Astrocyte of the spinal cord (primary cell): ENCODE measurements at regions not wholly inside any gene's neighbourhood (a gene's known extent, or its start where the extent isn't known, plus 50 kb on each side); places are given as distances from the start of the nearest gene placed in this dataset.

ENCODE experiments used
- DNase-seq: peaks from one replicate; pipeline ENCODE4 v3.0.0; 2011; ENCODE audit warnings: low read depth, low spot score
- H3K4me3 ChIP-seq: 2 replicates; pipeline ENCODE4 v1.5.1; 2011; ENCODE audit warnings: low read depth, mild to moderate bottlenecking, low read length, moderate library complexity
- CTCF ChIP-seq: IDR thresholded peaks from 2 replicates; pipeline ENCODE4 v1.5.1; 2012; ENCODE audit warnings: low read depth, mild to moderate bottlenecking, low read length, inconsistent platforms
- in situ Hi-C: cut with HindIII; loops from 2 replicates; pipeline ENCODE4 v1.10.0; 2017; ENCODE audit warnings: low sequenced_read_pairs

GRCh38 chr6:140311146-140311545, 936.7 kb upstream of the CITED2 start:
- no peak overlapping the region for H3K4me3 ChIP-seq
- DNase-seq = no peak
- TF ChIP-seq CTCF = no peak

GRCh38 chr6:140303218-140303949, 928.9 kb upstream of the CITED2 start:
- H3K4me3 ChIP-seq = no peak overlapping the region
- in situ Hi-C loops = no loop called here
- DNase-seq = no peak
- TF ChIP-seq CTCF = no peak

More at GRCh38 chr6:140311146-140311545, 936.7 kb upstream of the CITED2 start:
- in situ Hi-C loops = no loop called here

GRCh38 chr6:140300331-140300730, 925.9 kb upstream of the CITED2 start:
- no peak overlapping the region for H3K4me3 ChIP-seq
- no peak for TF ChIP-seq CTCF
- DNase-seq = no peak
- in situ Hi-C loops = no loop called here

GRCh38 chr6:140289186-140289585, 914.7 kb upstream of the CITED2 start:
- TF ChIP-seq CTCF = no peak
- no peak for DNase-seq
- H3K4me3 ChIP-seq = no peak overlapping the region
- in situ Hi-C loops = no loop called here

GRCh38 chr6:140285998-140286690, 911.7 kb upstream of the CITED2 start:
- DNase-seq = no peak
- H3K4me3 ChIP-seq = no peak overlapping the region
- no peak for TF ChIP-seq CTCF
- in situ Hi-C loops = no loop called here

- DNase-seq = no peak
- no peak overlapping the region for H3K4me3 ChIP-seq
- TF ChIP-seq CTCF = no peak
- in situ Hi-C loops = no loop called here
Observed at GRCh38 chr6:140285471-140285870, 911.0 kb upstream of the CITED2 start.
